HT-29 (cell line): ENCODE measurements at regions not wholly inside any gene's neighbourhood (a gene's known extent, or its start where the extent isn't known, plus 50 kb on each side); places are given as distances from the start of the nearest gene placed in this dataset.

Experiments
- DNase-seq: peaks from one replicate; pipeline ENCODE4 v3.0.0-alpha.2; 2015; ENCODE audit warnings: low spot score

DNA sequence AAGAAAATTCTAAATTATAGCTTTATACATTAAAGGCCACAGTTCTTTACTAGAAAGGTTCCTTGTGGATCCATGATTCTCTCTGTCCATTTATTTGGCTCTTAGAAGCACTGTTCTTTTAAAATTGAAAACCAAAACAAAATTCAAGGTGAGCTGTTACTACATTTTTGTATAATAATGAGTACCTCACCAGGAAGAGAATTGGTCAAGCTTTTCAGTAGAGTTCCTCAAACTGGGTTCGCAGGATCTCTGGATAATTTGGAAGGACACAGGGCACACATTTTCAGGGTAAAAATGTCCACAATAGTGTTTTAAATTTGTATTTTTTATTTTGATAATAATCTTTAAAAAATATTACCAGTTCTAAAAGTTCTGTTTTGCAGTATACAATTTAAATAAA, 93.0 kb downstream of the PPP1R3A start:
- DNase-seq, result no peak

DNA sequence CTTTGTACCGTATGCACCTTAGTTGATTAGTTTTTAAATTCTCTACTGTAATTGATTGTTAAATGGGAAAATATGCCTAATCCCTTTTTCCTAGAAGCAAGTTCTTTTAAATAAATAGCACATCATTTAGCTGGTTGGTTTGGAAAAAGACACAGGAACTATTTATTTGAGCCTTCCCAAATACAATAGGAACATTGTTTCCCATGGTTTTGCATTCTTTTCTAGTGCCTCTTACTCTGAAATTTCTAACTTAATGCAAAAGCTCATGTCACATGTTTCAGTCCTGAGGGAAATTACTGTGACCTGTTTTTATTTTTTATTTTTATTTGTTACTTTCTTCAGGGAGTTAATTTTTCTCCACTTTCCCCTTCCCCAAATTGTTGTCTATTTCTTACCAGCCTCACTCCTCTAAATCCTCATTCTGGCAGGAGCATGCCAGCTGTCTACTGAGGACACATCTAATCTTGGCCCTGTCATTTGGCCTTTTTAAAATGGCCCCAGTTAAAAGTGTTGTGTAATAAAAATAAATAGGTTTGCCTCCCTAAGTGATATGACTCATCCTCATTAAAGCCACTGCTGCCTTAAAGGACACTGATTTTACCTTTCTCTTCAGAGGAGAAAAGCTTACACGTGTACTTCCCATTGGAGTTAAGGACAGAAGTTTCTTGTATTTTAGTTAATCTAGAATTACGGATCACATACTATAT, 94.5 kb downstream of the PPP1R3A start:
- no peak for DNase-seq

DNA sequence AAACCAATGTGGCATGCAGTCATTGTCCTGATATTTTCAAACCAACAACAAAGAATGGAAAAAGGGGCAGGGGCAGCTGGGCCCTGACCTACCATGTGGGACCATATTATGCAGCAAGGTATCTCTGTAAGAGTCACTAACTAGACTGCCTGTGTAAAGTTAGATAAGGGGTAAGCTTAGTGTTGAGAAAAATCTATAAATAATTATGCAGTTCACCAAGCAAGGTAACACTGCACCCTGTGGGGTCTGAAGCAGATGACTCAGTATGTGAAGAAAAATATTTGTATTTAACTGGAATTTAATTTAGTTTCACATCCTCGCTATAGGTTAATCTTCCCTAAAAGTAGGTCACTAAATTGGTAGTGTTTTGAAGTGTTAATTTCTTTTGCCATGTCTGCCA, 99.3 kb downstream of the PPP1R3A start:
- DNase-seq, result no peak

DNA sequence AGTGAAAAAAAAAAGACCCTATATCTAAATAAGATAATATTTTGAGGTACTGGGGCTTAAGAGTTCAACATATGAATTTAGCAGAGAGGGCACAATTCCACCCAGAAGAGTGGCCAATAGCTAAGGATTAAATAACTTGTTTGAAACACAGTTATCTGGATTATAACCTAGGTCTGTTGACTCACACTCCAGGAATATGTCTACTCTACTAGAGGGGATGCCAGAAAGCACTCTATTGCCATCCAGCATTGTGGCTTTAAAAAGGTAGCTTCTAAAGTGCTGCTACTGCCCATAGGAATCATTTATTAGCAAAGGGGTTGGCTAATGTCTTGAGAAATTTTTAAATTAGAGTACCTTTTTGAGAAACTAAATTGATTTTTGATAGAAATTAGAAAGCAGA, 102.2 kb downstream of the PPP1R3A start:
- no peak for DNase-seq

DNA sequence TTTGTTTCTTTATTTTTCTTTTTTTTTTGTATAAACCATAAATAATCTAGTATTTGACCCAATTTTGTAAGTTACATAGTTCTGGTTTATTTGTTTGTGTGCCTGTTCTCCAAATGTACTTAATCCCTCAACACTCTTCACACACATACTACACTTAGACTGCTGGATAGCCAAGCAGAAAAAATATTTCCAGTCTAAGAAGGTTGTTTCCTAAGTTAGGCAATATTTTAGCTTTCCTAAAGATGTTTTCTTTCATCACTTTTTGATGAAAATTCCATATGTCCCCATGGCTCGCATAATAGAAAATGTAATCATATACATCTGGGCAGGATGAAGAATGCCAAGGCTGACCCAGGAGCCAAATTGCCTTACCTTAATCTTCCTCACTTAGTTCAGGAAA, 105.3 kb downstream of the PPP1R3A start:
- DNase-seq, result no peak

DNA sequence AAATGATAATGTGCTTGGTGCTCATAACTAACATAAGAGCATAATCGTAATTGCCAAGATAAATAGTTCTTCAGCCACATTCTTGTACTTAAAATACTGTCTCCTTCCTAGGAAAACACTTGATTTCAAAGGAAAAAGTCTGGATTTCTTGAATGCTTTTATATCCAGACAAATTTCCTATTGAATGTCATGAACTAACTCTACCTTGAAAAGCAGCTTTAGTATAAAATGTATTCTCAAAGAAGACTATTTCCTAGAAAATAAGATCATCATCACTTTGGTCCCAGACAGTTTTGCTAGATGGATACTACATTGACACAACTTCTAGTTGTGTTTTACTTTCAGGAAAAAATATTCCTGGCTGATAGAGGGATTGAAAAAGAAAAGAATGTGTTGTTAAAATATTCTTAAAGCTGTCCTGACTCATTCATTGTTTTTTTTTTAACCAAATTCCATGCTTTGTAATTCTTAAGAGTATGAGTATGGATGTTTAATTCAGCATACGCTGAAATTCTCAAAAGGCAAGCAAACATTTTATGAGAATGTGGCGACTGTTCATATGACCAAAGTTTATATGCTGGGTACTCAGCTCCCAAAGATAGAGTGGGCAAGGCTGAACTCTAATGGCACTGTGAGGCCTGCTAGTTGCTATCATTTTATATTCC, 106.1 kb downstream of the PPP1R3A start:
- DNase-seq, result no peak

DNA sequence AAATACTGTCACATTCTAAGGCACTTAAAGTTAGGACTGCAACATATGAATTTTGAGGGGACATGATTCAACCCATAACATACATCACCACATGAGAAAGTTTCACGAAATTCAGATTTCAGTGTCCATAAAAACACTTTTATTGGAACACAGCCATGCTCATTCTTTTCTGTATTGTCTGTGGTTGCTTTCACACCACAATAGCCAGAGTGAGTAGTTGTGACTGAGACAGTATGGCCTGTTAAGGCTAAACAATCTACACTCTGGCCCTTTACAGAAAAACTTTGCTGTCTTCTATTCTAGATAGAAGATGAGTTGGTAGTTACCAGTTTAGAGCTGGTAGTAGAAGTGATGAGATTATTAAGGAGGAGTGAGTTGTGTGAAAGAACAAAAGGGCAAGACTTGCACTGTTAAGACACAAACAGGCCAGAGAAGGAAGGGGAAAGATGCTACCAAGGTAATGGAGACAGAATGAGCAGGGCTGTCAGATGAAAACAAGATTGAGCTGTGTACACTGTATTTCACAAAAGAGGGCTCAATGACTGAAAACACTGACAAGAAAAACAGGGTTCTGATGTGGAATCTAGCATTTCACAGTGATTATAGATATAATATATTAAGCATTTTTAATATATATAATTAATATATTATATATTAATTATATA, 108.6 kb downstream of the PPP1R3A start:
- DNase-seq, result no peak

DNA sequence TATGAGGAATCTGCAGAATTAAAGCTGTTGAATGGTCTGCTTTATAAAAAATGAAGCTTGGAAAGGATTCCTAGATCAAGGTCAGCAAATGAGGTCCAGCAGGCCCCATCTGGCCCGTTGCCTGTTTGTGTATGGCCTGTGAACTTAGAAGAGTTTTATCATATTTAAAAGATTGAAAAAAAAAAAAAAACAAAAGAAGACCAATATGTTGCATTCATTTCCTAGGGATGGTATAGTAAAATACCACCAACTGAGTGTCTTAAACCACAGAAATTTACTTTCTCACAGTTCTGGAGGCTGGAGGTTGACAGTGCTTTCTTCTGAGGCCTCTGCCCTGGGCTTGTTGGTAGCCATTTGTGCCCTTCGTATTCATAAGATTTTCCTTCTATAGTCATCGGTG, 109.2 kb downstream of the PPP1R3A start:
- no peak for DNase-seq

DNA sequence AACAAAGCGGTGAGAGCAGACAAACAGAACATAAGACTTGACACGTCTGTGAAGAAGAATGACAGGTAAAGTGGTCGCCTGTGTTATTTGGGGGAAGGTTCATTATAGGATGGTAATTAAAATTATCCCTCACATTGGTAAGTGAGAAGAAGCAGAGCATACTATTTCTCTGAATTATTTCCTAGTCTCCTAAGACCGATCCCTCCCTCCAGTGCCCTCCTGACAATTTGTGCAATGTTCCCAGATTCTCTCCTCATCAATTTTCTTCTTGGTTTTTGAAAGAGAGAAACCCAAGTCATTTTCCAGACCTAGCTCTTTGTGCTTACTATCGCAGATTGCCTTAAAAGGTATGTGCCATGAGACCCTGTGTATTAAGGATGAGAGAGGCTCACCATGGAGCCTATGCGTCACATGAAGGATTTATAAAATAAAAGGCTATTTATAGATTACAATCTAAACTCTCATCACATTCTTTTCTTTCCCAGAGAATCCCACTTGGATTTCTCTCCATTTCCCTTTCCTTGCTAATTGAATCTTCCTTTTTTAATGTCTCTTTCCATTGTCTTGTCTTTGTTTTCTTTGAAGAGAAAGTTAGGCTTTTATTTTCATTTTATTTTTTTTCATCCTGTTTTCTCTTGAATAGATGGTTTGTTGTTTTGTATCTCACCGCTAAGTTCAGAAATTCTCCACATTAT, 112.0 kb downstream of the PPP1R3A start:
- DNase-seq, result no peak

DNA sequence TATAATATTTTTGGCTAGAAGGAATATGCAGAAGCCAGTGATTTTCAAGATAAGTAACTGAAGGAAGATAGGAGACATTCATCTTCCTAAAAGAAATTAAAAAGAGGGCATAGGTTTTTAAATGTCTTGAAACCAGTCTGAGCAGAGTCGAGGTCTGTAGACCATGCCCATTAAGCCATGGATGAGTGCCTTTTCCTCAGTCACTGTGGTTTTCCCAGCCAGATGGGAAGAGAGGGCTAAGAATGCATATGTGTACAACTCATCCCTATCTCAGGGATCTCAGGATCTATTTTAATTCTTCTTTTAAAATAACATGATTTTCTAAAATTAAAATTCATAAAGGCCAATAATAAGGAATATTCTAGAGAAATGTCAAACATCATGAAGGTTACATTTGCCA, 112.8 kb downstream of the PPP1R3A start:
- no peak for DNase-seq

DNA sequence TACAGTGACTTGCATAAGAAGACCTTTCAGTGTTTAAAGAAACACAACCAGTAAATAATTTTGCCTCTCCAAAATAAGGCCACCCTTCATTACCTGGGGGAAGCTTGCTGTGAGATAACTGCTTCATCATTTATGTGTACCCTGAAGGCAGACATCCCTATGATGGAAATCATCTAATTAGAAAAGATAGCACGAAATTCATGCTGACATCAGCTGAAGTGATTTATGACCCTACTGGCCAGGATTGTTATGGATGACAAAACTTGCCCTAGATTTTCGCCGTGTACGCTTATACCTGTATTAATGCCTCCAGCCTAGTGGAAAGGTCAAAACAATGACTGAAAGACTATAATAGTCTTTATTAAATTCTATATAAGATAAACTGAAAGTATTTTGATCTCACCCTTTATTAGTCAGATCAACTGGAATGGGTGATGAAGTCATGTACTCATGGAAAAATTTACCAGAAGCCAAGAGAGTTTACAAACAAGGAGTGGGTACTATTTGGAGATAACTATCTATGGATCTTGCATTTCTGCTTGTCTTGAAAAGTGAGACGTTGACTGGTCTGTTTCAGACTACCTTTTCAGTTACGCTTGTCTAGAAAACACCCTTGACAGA, 114.2 kb downstream of the PPP1R3A start:
- DNase-seq, result no peak

DNA sequence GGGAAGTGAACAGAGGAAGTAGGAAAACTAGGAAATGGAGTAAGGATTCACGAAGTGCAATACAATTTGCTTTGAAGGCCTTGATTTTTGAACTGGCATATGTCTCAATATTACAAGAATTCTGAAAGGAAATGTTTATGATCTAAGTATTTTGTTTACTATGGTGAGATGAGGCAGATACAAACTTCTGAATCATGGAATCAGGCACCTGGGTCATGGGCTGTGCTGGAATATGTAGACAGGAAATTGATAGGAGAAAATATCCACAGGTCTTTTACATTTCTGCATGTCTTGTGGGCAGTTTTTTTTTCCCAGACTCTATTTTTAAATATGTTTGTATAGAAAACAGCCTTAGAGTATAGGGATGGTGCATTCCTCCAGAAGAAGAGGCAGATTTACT, 117.1 kb downstream of the PPP1R3A start:
- DNase-seq, result no peak

DNA sequence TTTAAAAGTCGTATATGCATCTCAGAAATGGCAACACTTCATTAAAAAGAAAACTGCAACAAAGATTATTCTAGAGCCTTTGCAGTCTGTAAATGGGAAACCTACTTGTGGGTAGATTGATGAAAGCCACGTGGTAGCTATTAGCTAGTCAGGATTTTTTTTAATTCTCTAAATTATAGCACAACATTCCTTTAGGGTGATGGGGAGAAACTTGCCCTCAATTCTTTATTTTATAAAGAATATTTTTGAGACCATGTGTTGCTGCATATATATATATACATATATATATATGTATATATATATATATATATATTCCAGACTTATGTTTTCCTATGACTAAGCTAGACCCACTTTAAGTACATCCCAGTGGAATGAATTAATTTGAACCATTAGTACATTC, 118.0 kb downstream of the PPP1R3A start:
- DNase-seq, result no peak

DNA sequence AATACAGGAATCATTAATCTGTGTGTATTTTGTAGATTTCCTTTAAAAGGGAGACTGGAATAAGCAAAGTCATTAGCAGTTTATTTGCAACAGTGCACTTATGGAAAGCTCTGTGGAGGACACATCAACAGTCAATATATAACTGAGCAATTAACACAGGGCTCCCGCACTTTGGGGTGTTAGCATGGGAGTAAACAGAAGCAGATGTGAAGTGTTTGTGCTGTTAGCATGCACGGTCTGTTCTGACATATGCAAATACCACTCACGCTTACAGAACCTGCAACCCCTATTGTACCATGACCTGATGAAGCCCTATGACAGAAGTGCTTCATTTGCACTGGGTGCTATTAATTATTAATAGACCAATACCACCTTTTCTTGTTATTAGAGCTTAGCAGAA, 118.9 kb downstream of the PPP1R3A start:
- no peak for DNase-seq

DNA sequence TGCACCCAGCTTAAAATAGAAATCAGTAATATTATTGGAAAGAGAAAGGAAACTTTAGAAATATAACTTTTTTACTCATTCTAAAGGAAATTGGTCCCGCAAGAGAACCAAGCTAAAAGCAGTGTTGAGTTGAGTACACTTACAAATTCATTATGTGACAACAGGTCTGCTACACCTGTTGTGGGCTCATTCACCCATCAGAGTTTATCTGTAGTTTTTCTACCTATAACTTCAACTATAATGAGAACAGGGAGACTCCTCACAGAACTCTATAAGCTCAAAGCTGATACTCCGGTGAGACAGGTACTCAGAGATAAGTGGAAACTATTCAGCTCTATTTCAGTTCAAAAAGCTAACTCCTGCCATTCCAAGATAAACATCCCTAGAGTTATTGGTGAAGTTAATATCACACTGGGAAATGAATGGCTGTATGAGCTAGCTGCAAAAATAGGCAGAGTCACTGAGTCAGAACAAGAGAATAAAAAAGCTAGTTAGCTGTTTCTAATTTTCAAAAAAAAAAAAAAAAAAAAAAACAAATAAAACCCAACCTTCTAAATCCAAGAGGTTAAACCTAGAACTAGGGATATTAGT, 121.3 kb downstream of the PPP1R3A start:
- no peak for DNase-seq

DNA sequence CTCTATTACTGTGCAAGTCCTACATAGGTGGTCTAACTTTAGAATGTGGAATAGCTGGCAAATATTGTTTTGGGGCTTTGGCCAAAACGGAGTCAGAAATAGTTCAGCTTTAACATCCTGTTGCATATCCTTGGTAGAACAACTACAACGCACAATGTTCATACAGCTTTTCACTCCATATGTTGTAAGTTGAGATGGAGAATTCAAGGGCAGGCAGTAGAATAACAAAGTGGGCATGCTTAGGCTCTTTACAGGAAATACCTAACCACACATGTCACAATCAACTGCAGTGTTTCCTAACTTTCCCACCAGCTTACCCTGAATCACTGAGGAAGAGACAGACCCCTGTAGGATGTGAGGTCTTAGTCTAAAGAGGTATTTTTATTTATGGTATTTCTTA, 122.3 kb downstream of the PPP1R3A start:
- DNase-seq, result no peak

DNA sequence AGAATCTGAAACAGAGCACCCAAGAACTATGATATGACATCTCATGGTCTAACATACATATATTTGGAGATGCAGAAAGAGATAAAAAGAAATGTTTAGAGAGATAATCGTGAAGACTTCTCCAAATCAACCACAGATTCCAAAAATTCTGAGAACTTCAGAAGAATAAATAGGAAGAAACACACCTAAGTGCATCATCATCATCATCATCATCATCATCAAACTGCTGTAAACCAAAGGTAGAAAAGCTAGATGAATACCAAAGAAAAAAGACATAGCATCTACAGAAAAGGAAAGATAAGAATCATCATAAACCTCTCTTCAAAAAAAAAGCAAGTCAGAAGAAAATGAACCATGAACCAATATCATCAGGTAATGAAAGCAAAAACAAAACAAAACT, 124.2 kb downstream of the PPP1R3A start:
- DNase-seq, result no peak

DNA sequence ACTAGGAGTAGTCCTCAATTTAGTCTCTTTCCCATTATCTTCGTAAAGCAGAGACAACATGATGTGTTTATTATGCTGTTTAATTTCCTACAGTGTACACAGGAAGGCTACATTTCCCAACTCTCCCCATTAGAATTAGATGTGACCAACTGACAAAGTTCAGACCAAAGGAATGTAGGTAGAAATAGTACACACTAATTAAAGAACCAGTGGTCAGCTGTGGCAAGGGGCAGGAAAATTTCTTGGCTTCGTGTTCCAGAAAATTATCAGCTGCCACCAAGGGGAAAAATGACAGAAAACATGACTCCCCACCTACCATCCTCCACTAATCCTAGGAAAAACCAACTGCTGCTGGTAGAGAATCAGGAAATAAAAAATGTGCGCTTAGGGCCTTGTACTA, 125.6 kb downstream of the PPP1R3A start:
- no peak for DNase-seq

DNA sequence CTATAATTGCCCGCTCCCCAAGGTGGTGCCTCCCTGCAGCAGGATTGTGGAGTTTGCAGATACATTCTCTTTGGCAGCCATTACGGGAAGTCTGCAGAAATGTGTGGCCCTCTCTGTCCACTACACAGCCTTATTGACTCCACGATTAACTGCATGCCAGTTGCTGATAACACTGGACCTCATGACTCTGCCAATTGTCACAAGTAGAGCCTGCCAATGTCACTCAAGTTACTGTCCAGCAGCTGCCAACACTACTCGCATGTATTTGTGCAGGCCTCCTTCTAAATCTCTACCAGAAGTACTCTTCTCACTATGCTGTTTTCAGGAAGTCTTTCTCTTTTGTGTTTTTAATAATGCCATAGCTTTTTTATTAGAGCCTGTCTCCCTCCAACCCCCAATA, 128.8 kb downstream of the PPP1R3A start:
- no peak for DNase-seq

DNA sequence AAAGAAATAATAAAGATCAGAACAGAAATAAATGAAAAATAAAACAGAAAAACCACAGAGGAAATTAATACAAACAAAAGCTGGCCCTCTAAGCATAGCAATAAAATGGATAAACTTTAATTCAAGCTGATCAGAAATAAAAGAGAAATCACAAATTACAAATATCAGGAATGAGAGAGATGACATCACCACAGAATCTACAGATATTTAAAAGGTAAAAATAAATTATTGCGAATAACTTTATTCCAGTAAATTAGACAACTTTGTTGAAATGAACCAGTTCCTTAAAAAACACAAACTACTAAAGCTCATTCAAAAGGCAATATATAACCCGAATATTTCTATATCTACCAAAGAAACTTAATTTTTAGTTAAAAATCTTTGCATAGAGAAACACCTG, 131.7 kb downstream of the PPP1R3A start:
- no peak for DNase-seq

DNA sequence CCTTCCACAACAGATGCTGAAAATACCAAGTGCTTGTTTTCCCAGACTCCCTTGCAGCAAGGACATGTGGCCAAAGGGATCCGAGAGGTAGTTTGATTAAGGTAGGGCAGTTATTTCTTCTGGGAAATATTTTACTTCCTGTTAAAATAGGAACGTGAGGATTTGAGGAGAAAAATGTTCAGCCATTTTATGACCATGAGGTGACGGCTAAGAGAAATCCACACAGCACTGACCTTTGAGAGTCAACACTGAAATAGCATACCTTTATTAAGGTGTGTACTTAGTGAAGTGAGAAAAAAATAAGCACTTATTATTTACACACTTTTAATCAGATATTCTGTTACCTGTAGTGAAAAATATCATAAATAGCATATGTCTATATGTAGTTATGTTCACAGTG, 133.9 kb downstream of the PPP1R3A start:
- DNase-seq, result no peak

DNA sequence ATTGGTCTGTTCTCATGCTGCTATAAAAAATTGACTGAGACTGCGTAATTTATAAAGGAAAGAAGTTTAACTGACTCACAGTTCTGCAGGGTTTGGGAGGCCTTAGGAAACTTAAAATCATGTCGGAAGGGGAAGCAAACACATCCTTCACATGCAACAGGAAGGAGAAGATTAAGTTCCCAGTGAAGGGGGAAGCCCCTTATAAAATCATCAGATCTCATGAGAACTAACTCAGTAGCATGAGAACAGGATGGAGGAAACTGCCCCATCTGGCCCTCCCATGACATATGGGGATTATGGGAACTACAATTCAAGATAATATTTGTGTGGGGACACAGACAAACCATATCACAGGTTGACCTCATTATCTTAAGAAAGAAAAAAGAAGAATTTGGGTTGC, 134.5 kb downstream of the PPP1R3A start:
- DNase-seq, result no peak
